A549 (cell line): ENCODE measurements at regions not wholly inside any gene's neighbourhood (a gene's known extent, or its start where the extent isn't known, plus 50 kb on each side); places are given as distances from the start of the nearest gene placed in this dataset.

ENCODE experiments used
- CBX8 ChIP-seq: fragments of 200-600 bp; sonication (generic); IDR thresholded peaks from 2 replicates; pipeline ENCODE4 v1.6.1; 2016
- CTCF ChIP-seq: fragments of >200 bp; sonication (Bioruptor Twin); formaldehyde crosslinking; IDR thresholded peaks from 3 replicates; pipeline ENCODE4 v1.5.1; 2016
- EP300 ChIP-seq, 2 experiments: fragments of >200 bp; sonication (Bioruptor Twin); formaldehyde crosslinking; IDR thresholded peaks; 2 replicates in 1 of 2; 3 replicates in 1 of 2; pipeline ENCODE4 v1.6.1; 2016 to 2017
- ESRRA ChIP-seq: fragments of 150-350 bp; IDR thresholded peaks from 2 replicates; pipeline ENCODE4 v1.6.1; 2014; ENCODE audit warnings: mild to moderate bottlenecking, low read length, borderline replicate concordance
- JUN ChIP-seq, 2 experiments: fragments of >200 bp; sonication (Bioruptor Twin); formaldehyde crosslinking; IDR thresholded peaks; 2 replicates in 1 of 2; 3 replicates in 1 of 2; pipeline ENCODE4 v1.6.1; 2016 to 2017
- KDM1A ChIP-seq: fragments of 200-600 bp; sonication (generic); IDR thresholded peaks from 2 replicates; pipeline ENCODE4 v1.6.1; 2016; ENCODE audit warnings: low read depth, mild to moderate bottlenecking
- NR3C1 ChIP-seq: fragments of >200 bp; sonication (Bioruptor Twin); formaldehyde crosslinking; IDR thresholded peaks from 3 replicates; pipeline ENCODE4 v1.6.1; 2017
- POLR2A ChIP-seq: IDR thresholded peaks from 2 replicates; pipeline ENCODE4 v1.6.1; 2012; ENCODE audit warnings: mild to moderate bottlenecking, low read length
- REST ChIP-seq: fragments of 200-600 bp; sonication (generic); IDR thresholded peaks from 2 replicates; pipeline ENCODE4 v1.6.1; 2016; ENCODE audit warnings: antibody characterized with exemption, mild to moderate bottlenecking, moderate library complexity
- SREBF2 ChIP-seq: fragments of 450-650 bp; IDR thresholded peaks from 2 replicates; pipeline ENCODE4 v1.6.1; 2014; ENCODE audit warnings: mild to moderate bottlenecking, moderate library complexity

- TF ChIP-seq CTCF (no peak), POLR2A (no peak), REST (no peak), ESRRA (no peak), SREBF2 (no peak), NR3C1 (no peak), KDM1A (no peak), JUN (IDR thresholded peaks at IDR 0.05) (no peak), CBX8 (no peak), EP300 (IDR thresholded peaks at IDR 0.05) (no peak)
Observed at GRCh38 chr13:61531383-61532065, 115.9 kb upstream of the PCDH20 start.
